DND-41 (cell line): ENCODE measurements at regions not wholly inside any gene's neighbourhood (a gene's known extent, or its start where the extent isn't known, plus 50 kb on each side); places are given as distances from the start of the nearest gene placed in this dataset.

Source experiments
- CTCF ChIP-seq: IDR thresholded peaks from 2 replicates; pipeline ENCODE4 v1.5.1; 2012; ENCODE audit warnings: borderline replicate concordance, low read length, moderate library complexity, mild to moderate bottlenecking; ENCODE audit not compliant: poor library complexity, severe bottlenecking; ENCODE audit errors: extremely low read depth
- EZH2 ChIP-seq: IDR thresholded peaks from 3 replicates; pipeline ENCODE4 v1.6.1; 2012; ENCODE audit warnings: borderline replicate concordance, low read depth, mild to moderate bottlenecking, moderate library complexity, low read length, inconsistent platforms; ENCODE audit not compliant: severe bottlenecking

- no peak for TF ChIP-seq CTCF
- TF ChIP-seq EZH2: no peak
Observed at GRCh38 chr10:3533296-3533695, 251.7 kb downstream of the KLF6 start.
